IMR-90 (cell line): ENCODE measurements at regions not wholly inside any gene's neighbourhood (a gene's known extent, or its start where the extent isn't known, plus 50 kb on each side); places are given as distances from the start of the nearest gene placed in this dataset.

Experiments
- ATAC-seq: fragments of 200-7000 bp; cut with Tn5 transposase; 2 replicates; pipeline ENCODE4 v1.9.1; 2020; ENCODE audit warnings: low read depth, mild to moderate bottlenecking, moderate library complexity
- BruUV-seq: library from RNA; stranded (reverse); fragments of 400-500 nt; replicated peaks from 2 replicates; lab custom pipeline; 2021; lab: Mats Ljungman, UMichigan
- CTCF ChIA-PET: fragments of 300-600 bp; formaldehyde crosslinking; extraction: SDS; loops from one replicate; lab custom pipeline; 2021; ENCODE audit warnings: antibody characterized with exemption; lab: Yijun Ruan, JAX
- POLR2A ChIA-PET: fragments of 300-600 bp; sonication (Branson Sonifier 250); formaldehyde crosslinking; loops from one replicate; lab custom pipeline; 2022; ENCODE audit warnings: antibody characterized with exemption; ENCODE audit not compliant: unreplicated experiment; lab: Charles Lee
- DNase-seq: peaks from one replicate; pipeline ENCODE4 v3.0.0; 2013
- H2AFZ ChIP-seq: replicated peaks from 2 replicates; pipeline ENCODE3; 2013; ENCODE audit warnings: low read length, mild to moderate bottlenecking; ENCODE audit not compliant: poor library complexity
- H2AK5ac ChIP-seq: 2 replicates; pipeline ENCODE4 v1.6.1; 2013; ENCODE audit warnings: low read depth, low read length, inconsistent platforms
- H2AK9ac ChIP-seq: replicated peaks from 2 replicates; pipeline ENCODE3; 2013; ENCODE audit warnings: mild to moderate bottlenecking, low read depth, low read length, moderate library complexity; ENCODE audit not compliant: poor library complexity
- H2BK120ac ChIP-seq: 2 replicates; pipeline ENCODE4 v1.6.1; 2013; ENCODE audit warnings: low read depth, low read length, inconsistent platforms
- H2BK15ac ChIP-seq: 3 replicates; pipeline ENCODE4 v1.6.1; 2013; ENCODE audit warnings: low read depth, low read length, inconsistent platforms
- H2BK20ac ChIP-seq: 2 replicates; pipeline ENCODE4 v1.6.1; 2013; ENCODE audit warnings: low read depth, mild to moderate bottlenecking, inconsistent platforms, low read length, moderate library complexity
- H2BK5ac ChIP-seq: 2 replicates; pipeline ENCODE4 v1.6.1; 2013; ENCODE audit warnings: mild to moderate bottlenecking, low read depth, low read length, inconsistent platforms; ENCODE audit not compliant: poor library complexity, severe bottlenecking
- H3K14ac ChIP-seq: replicated peaks from 2 replicates; pipeline ENCODE4 v1.6.1; 2013; ENCODE audit warnings: low read depth, low read length, inconsistent platforms
- H3K18ac ChIP-seq: 2 replicates; pipeline ENCODE4 v1.6.1; 2013; ENCODE audit warnings: low read depth, low read length, control low read depth
- H3K23ac ChIP-seq: 2 replicates; pipeline ENCODE4 v1.6.1; 2013; ENCODE audit warnings: low read depth, low read length, inconsistent platforms
- H3K27ac ChIP-seq: 2 replicates; pipeline ENCODE4 v1.5.1; 2013; ENCODE audit warnings: mild to moderate bottlenecking, control low read depth, low read length; ENCODE audit not compliant: insufficient read depth
- H3K27me3 ChIP-seq: 2 replicates; pipeline ENCODE4 v1.6.1; 2013; ENCODE audit warnings: low read length; ENCODE audit not compliant: control insufficient read depth, insufficient read depth
- H3K36me3 ChIP-seq: 2 replicates; pipeline ENCODE4 v1.6.1; 2013; ENCODE audit warnings: low read length, mixed read lengths; ENCODE audit not compliant: control insufficient read depth, insufficient read depth
- H3K4ac ChIP-seq: 2 replicates; pipeline ENCODE4 v1.6.1; 2013; ENCODE audit warnings: low read depth, low read length, inconsistent platforms
- H3K4me1 ChIP-seq: 2 replicates; pipeline ENCODE4 v1.6.1; 2013; ENCODE audit warnings: low read length, mixed read lengths; ENCODE audit not compliant: control insufficient read depth, insufficient read depth
- H3K4me2 ChIP-seq: 2 replicates; pipeline ENCODE4 v1.6.1; 2013; ENCODE audit warnings: low read depth, mild to moderate bottlenecking, control low read depth, low read length, moderate library complexity
- H3K4me3 ChIP-seq: 2 replicates; pipeline ENCODE4 v1.5.1; 2013; ENCODE audit warnings: low read depth, mild to moderate bottlenecking, control low read depth, low read length, moderate library complexity; ENCODE audit not compliant: insufficient read depth
- H3K56ac ChIP-seq: 2 replicates; pipeline ENCODE4 v1.6.1; 2013; ENCODE audit warnings: low read length, inconsistent platforms; ENCODE audit not compliant: insufficient read depth; ENCODE audit errors: extremely low read depth
- H3K79me1 ChIP-seq, 2 experiments: 2 replicates each; pipeline ENCODE4 v1.6.1; 2013; ENCODE audit warnings: low read length in 2 of 2, inconsistent platforms in 1 of 2, low read depth in 1 of 2
- H3K9ac ChIP-seq: 2 replicates; pipeline ENCODE4 v1.6.1; 2013; ENCODE audit warnings: low read depth, low read length, control low read depth
- H3K9me1 ChIP-seq: 2 replicates; pipeline ENCODE4 v1.6.1; 2013; ENCODE audit warnings: low read length, inconsistent platforms; ENCODE audit not compliant: insufficient read depth
- H3K9me3 ChIP-seq: 2 replicates; pipeline ENCODE4 v1.6.1; 2013; ENCODE audit warnings: low read length; ENCODE audit not compliant: control insufficient read depth, insufficient read depth
- H4K20me1 ChIP-seq: 2 replicates; pipeline ENCODE4 v1.6.1; 2013; ENCODE audit warnings: low read length, inconsistent platforms; ENCODE audit not compliant: insufficient read depth
- H4K5ac ChIP-seq: 2 replicates; pipeline ENCODE4 v1.6.1; 2013; ENCODE audit warnings: mild to moderate bottlenecking, low read depth, low read length, control low read depth
- H4K8ac ChIP-seq, 2 experiments: 2 replicates each; pipeline ENCODE4 v1.6.1; 2013; ENCODE audit warnings: low read depth in 2 of 2, low read length in 2 of 2, control low read depth in 1 of 2, inconsistent platforms in 1 of 2
- H4K91ac ChIP-seq: 2 replicates; pipeline ENCODE4 v1.6.1; 2013; ENCODE audit warnings: low read depth, low read length, inconsistent platforms; ENCODE audit not compliant: insufficient read depth
- BHLHE40 ChIP-seq: fragments of 150-350 bp; IDR thresholded peaks from 2 replicates; pipeline ENCODE4 v1.6.1; 2016; ENCODE audit warnings: mild to moderate bottlenecking, low read depth, low read length
- CEBPB ChIP-seq: IDR thresholded peaks from 2 replicates; pipeline ENCODE4 v1.6.1; 2012; ENCODE audit warnings: low read depth, low read length, improper control_type of control experiment
- CHD1 ChIP-seq: IDR thresholded peaks from 2 replicates; pipeline ENCODE4 v1.6.1; 2012; ENCODE audit warnings: low read depth, low read length, improper control_type of control experiment
- CTCF ChIP-seq: conservative IDR thresholded peaks from 2 replicates; pipeline ENCODE4 v1.5.1; 2012; ENCODE audit warnings: mild to moderate bottlenecking, low read depth, low read length, improper control_type of control experiment
- ELK1 ChIP-seq: fragments of 150-350 bp; IDR thresholded peaks from 2 replicates; pipeline ENCODE4 v1.6.1; 2016; ENCODE audit warnings: low read depth, mild to moderate bottlenecking, low read length, moderate library complexity, borderline replicate concordance
- FOS ChIP-seq: fragments of 150-350 bp; IDR thresholded peaks from 2 replicates; pipeline ENCODE4 v1.6.1; 2016; ENCODE audit warnings: low read depth, low read length
- MAFK ChIP-seq: IDR thresholded peaks from 2 replicates; pipeline ENCODE4 v1.6.1; 2012; ENCODE audit warnings: low read depth, low read length, improper control_type of control experiment
- MAZ ChIP-seq: IDR thresholded peaks from 2 replicates; pipeline ENCODE4 v1.6.1; 2012; ENCODE audit warnings: low read depth, mild to moderate bottlenecking, low read length, improper control_type of control experiment, moderate library complexity, borderline replicate concordance
- MXI1 ChIP-seq: IDR thresholded peaks from 2 replicates; pipeline ENCODE4 v1.6.1; 2012; ENCODE audit warnings: low read depth, mild to moderate bottlenecking, low read length, moderate library complexity, borderline replicate concordance
- NFE2L2 ChIP-seq: fragments of 150-350 bp; IDR thresholded peaks from 2 replicates; pipeline ENCODE4 v1.6.1; 2016; ENCODE audit warnings: low read depth, mild to moderate bottlenecking, low read length
- POLR2A ChIP-seq: IDR thresholded peaks from 2 replicates; pipeline ENCODE4 v1.6.1; 2012; ENCODE audit warnings: mild to moderate bottlenecking, low read depth, low read length
- RAD21 ChIP-seq: IDR thresholded peaks from 2 replicates; pipeline ENCODE4 v1.6.1; 2012; ENCODE audit warnings: low read length, improper control_type of control experiment
- RCOR1 ChIP-seq: IDR thresholded peaks from 2 replicates; pipeline ENCODE4 v1.6.1; 2012; ENCODE audit warnings: mild to moderate bottlenecking, low read length, improper control_type of control experiment; ENCODE audit not compliant: insufficient replicate concordance
- RFX5 ChIP-seq: IDR thresholded peaks from 2 replicates; pipeline ENCODE4 v1.8.0; 2012; ENCODE audit warnings: low read depth, mild to moderate bottlenecking, low read length, moderate library complexity
- SMC3 ChIP-seq: fragments of 150-350 bp; IDR thresholded peaks from 2 replicates; pipeline ENCODE4 v1.6.1; 2016; ENCODE audit warnings: low read depth, mild to moderate bottlenecking, antibody characterized with exemption, low read length, moderate library complexity
- USF2 ChIP-seq: fragments of 150-350 bp; IDR thresholded peaks from 2 replicates; pipeline ENCODE4 v1.6.1; 2017; ENCODE audit warnings: mild to moderate bottlenecking, antibody characterized with exemption, low read length, low read depth
- dilution Hi-C: fragments of 300-500 bp; cut with HindIII; formaldehyde crosslinking; loops from one replicate; pipeline ENCODE4 v1.14.3; 2018; ENCODE audit warnings: low sequenced_read_pairs; ENCODE audit not compliant: unreplicated experiment
- in situ Hi-C: fragments of 300-500 bp; cut with MboI; formaldehyde crosslinking; loops from 3 replicates; pipeline ENCODE4 v1.14.3; 2019; ENCODE audit warnings: low sequenced_read_pairs, inconsistent platforms, mixed read lengths
- intact Hi-C: fragments of 100-400 bp; cut with micrococcal nuclease; formaldehyde crosslinking; loops from 2 replicates; pipeline ENCODE4 v1.10.0; 2022

- Histone ChIP-seq H3K4me3 (no peak overlapping the region), H2BK5ac (no peak overlapping the region), H3K4me1 (no peaks in the 10 kb centered on the region), H3K9me3 (peaks cover 10% of the 10 kb centered on the region), H3K79me1 (no peaks in the 10 kb centered on the region), H2AK5ac (no peak overlapping the region), H2AK9ac (no peak overlapping the region), H3K56ac (no peak overlapping the region), H4K5ac (no peak overlapping the region), H3K27me3 (no peaks in the 10 kb centered on the region), H3K18ac (no peak overlapping the region), H3K36me3 (no peaks in the 10 kb centered on the region), H3K4me2 (no peak overlapping the region), H3K9ac (no peak overlapping the region), H2BK20ac (no peak overlapping the region), H3K4ac (no peak overlapping the region), H3K27ac (no peak overlapping the region), H4K20me1 (no peaks in the 10 kb centered on the region), H2BK120ac (no peak overlapping the region), H3K14ac (no peak overlapping the region), H3K9me1 (no peaks in the 10 kb centered on the region), H2BK15ac (no peak overlapping the region), H3K23ac (no peak overlapping the region), H4K91ac (no peak overlapping the region), H4K8ac (no peak overlapping the region), H2AFZ (no peak overlapping the region)
- POLR2A ChIA-PET = no interaction called here
- TF ChIP-seq RAD21 = no peak
- TF ChIP-seq BHLHE40 = no peak
- no peak for TF ChIP-seq FOS
- TF ChIP-seq RCOR1 = no peak
- no peak for TF ChIP-seq MAZ
- no peak for TF ChIP-seq CHD1
- TF ChIP-seq NFE2L2 = no peak
- no peak for TF ChIP-seq SMC3
- TF ChIP-seq MXI1 = no peak
- no peak for TF ChIP-seq MAFK
- TF ChIP-seq ELK1 = no peak
- no peak for TF ChIP-seq POLR2A
- no peak for TF ChIP-seq CEBPB
- TF ChIP-seq RFX5 = no peak
- no peak for TF ChIP-seq USF2
- TF ChIP-seq CTCF = no peak
- BruUV-seq = no TSS peak
- intact Hi-C loops (no loop called here), in situ Hi-C loops (no loop called here), dilution Hi-C loops (no loop called here)
- CTCF ChIA-PET = no interaction called here
- DNase-seq = no peak
- ATAC-seq = no peak
These were observed 394.5 kb upstream of the ZNF462 start for GRCh38 chr9:106468431-106468830.
